ENCODE measurements at regions not wholly inside any gene's neighbourhood (a gene's known extent, or its start where the extent isn't known, plus 50 kb on each side); places are given as distances from the start of the nearest gene placed in this dataset.

GRCh38 chr3:34411596-34411995 lies 613.2 kb downstream of the PDCD6IP start:
- DNase-seq (ENCODE audit: low read depth): no peak
- no peak overlapping the region for H3K4me3 ChIP-seq (ENCODE audit: low read depth, low read length)
- no peak for TF ChIP-seq CTCF (IDR thresholded peaks at IDR 0.05; ENCODE audit: insufficient read depth, low read length)

- TF ChIP-seq CTCF (IDR thresholded peaks at IDR 0.05; ENCODE audit: insufficient read depth, low read length): no peak
- H3K4me3 ChIP-seq (ENCODE audit: low read depth, low read length): no peak overlapping the region
- no peak for DNase-seq (ENCODE audit: low read depth)
Measured at GRCh38 chr3:34419801-34420200, 621.4 kb downstream of the PDCD6IP start.

GRCh38 chr3:34421762-34422161 lies 623.3 kb downstream of the PDCD6IP start:
- no peak for DNase-seq (ENCODE audit: low read depth)
- H3K4me3 ChIP-seq (ENCODE audit: low read depth, low read length): no peak overlapping the region
- TF ChIP-seq CTCF (IDR thresholded peaks at IDR 0.05; ENCODE audit: insufficient read depth, low read length): no peak

GRCh38 chr3:34439796-34440195 lies 641.4 kb downstream of the PDCD6IP start:
- no peak for DNase-seq (ENCODE audit: low read depth)
- H3K4me3 ChIP-seq (ENCODE audit: low read depth, low read length): no peak overlapping the region
- TF ChIP-seq CTCF (IDR thresholded peaks at IDR 0.05; ENCODE audit: insufficient read depth, low read length): no peak

GRCh38 chr3:34444137-34444536 lies 645.7 kb downstream of the PDCD6IP start:
- DNase-seq (ENCODE audit: low read depth): no peak
- H3K4me3 ChIP-seq (ENCODE audit: low read depth, low read length): no peak overlapping the region
- TF ChIP-seq CTCF (IDR thresholded peaks at IDR 0.05; ENCODE audit: insufficient read depth, low read length): no peak

- no peak for TF ChIP-seq CTCF (IDR thresholded peaks at IDR 0.05; ENCODE audit: insufficient read depth, low read length)
- H3K4me3 ChIP-seq (ENCODE audit: low read depth, low read length): no peak overlapping the region
- no peak for DNase-seq (ENCODE audit: low read depth)
Measured at GRCh38 chr3:34449305-34449704, 650.9 kb downstream of the PDCD6IP start.

GRCh38 chr3:34463414-34463813 lies 665.0 kb downstream of the PDCD6IP start:
- DNase-seq (ENCODE audit: low read depth): no peak
- TF ChIP-seq CTCF (IDR thresholded peaks at IDR 0.05; ENCODE audit: insufficient read depth, low read length): no peak
- no peak overlapping the region for H3K4me3 ChIP-seq (ENCODE audit: low read depth, low read length)
